Lung (tissue), 11 donors: ENCODE measurements at regions not wholly inside any gene's neighbourhood (a gene's known extent, or its start where the extent isn't known, plus 50 kb on each side); places are given as distances from the start of the nearest gene placed in this dataset.
A peak's percentile ranks its signal among the peaks of the same experiment; 100 is the strongest.

Experiments
- ATAC-seq: fragments of 200-7000 bp; cut with Tn5 transposase; one replicate; pipeline ENCODE4 v1.9.1; 2020; ENCODE audit warnings: moderate number of reproducible peaks; ENCODE audit not compliant: insufficient read depth, low FRiP score
- DNase-seq, 3 donors: peaks; one replicate each; pipeline ENCODE4 v3.0.0-alpha.2; 2013 to 2017
- H3K27ac ChIP-seq, 2 donors: one replicate each; pipeline ENCODE4 v1.5.1; 2013; ENCODE audit warnings: mild to moderate bottlenecking in 2 of 2, moderate library complexity in 2 of 2, control low read depth in 1 of 2, inconsistent platforms in 1 of 2, low read depth in 1 of 2, low read length in 1 of 2
- H3K27me3 ChIP-seq, 3 donors: one replicate each; pipeline ENCODE4 v1.5.1; 2013; ENCODE audit warnings: low read length in 2 of 3; ENCODE audit not compliant: control insufficient read depth in 3 of 3, insufficient read depth in 3 of 3
- H3K36me3 ChIP-seq, 4 donors: one replicate each; pipeline ENCODE4 v1.5.1; 2013; ENCODE audit warnings: low read length in 4 of 4, mild to moderate bottlenecking in 1 of 4, moderate library complexity in 1 of 4; ENCODE audit not compliant: control insufficient read depth in 4 of 4, insufficient read depth in 4 of 4
- H3K4me1 ChIP-seq, 5 donors: one replicate each; pipeline ENCODE4 v1.5.1; 2013; ENCODE audit warnings: low read length in 5 of 5, mild to moderate bottlenecking in 2 of 5, moderate library complexity in 1 of 5; ENCODE audit not compliant: control insufficient read depth in 5 of 5, insufficient read depth in 5 of 5
- H3K4me3 ChIP-seq: one replicate; pipeline ENCODE4 v1.5.1; 2013; ENCODE audit warnings: mild to moderate bottlenecking, control low read depth, moderate library complexity
- H3K9ac ChIP-seq, 2 donors: one replicate each; pipeline ENCODE4 v1.5.1; 2013; ENCODE audit warnings: low read length in 2 of 2, control low read depth in 1 of 2; ENCODE audit not compliant: insufficient read depth in 1 of 2
- H3K9me3 ChIP-seq, 4 donors: one replicate each; pipeline ENCODE4 v1.5.1; 2013; ENCODE audit warnings: low read length in 3 of 4, mild to moderate bottlenecking in 1 of 4, moderate library complexity in 1 of 4; ENCODE audit not compliant: control insufficient read depth in 4 of 4, insufficient read depth in 3 of 4
- CTCF ChIP-seq: IDR thresholded peaks from 2 replicates; pipeline ENCODE4 v1.5.1; 2012; ENCODE audit warnings: mild to moderate bottlenecking; ENCODE audit errors: control extremely low read depth, extremely low read depth
- WGBS, 2 donors: extraction: QIAGEN DNeasy Blood & Tissue Kit; methylation state at CpG; one replicate each; pipeline ENCODE4 v1.1.7; 2013; 5-methylcytosine and 5-hydroxymethylcytosine counted together
- donor health status: control.
- donor health status: control.
- donor health status: Bipolar disorder and iron deficiency.
- donor health status: healthy.
- donor health status: DM: yes; HTN: yes; CAD: no.

GRCh38 chr2:71906357-71906973 is 241.2 kb downstream of the CYP26B1 start:
- H3K9me3 ChIP-seq = peaks cover 0 to 11% (median 6%) of the 10 kb centered on the region in 4 donors
- no peak for TF ChIP-seq CTCF
- DNase-seq (no peak), ATAC-seq (no peak)
- no peaks in the 10 kb centered on the region for H3K36me3 ChIP-seq
- WGBS, 2 donors = 90 to 95% methylated on average over 2 of the region's 2 CpGs
- H3K27ac ChIP-seq = no peak overlapping the region
- H3K9ac ChIP-seq = no peak overlapping the region
- H3K4me1 ChIP-seq = peaks cover 0 to 4% (median 0%) of the 10 kb centered on the region in 5 donors
- H3K27me3 ChIP-seq = no peaks in the 10 kb centered on the region
- H3K4me3 ChIP-seq = no peak overlapping the region

- H3K4me1 ChIP-seq = peaks cover 0 to 4% (median 0%) of the 10 kb centered on the region in 5 donors
- H3K27me3 ChIP-seq = no peaks in the 10 kb centered on the region
- DNase-seq = no peak
- no peak for ATAC-seq
- no peak overlapping the region for H3K4me3 ChIP-seq
- H3K9ac ChIP-seq = no peak overlapping the region
- no peaks in the 10 kb centered on the region for H3K36me3 ChIP-seq
- H3K27ac ChIP-seq = no peak overlapping the region
- peaks cover 0 to 11% (median 5%) of the 10 kb centered on the region in 4 donors for H3K9me3 ChIP-seq
- TF ChIP-seq CTCF = no peak
- 88 to 89% methylated on average over 3 of the region's 3 CpGs for WGBS, 2 donors
Observed at GRCh38 chr2:71905205-71905604, 242.5 kb downstream of the CYP26B1 start.

- no peak for ATAC-seq
- DNase-seq = peak in 2 of 3 donors; percentile 61 to 66
- TF ChIP-seq CTCF = no peak
- Histone ChIP-seq H3K9ac (no peak overlapping the region), H3K4me1 (peaks cover 0 to 4% (median 0%) of the 10 kb centered on the region in 5 donors), H3K4me3 (no peak overlapping the region), H3K27ac (no peak overlapping the region), H3K9me3 (peaks cover 0 to 4% (median 1%) of the 10 kb centered on the region in 4 donors), H3K36me3 (no peaks in the 10 kb centered on the region), H3K27me3 (no peaks in the 10 kb centered on the region)
- WGBS, 2 donors = 80 to 82% methylated on average over 1 of the region's 1 CpG
Observed at GRCh38 chr2:71903841-71904240, 243.8 kb downstream of the CYP26B1 start.

GRCh38 chr2:71901466-71901865 is 246.2 kb downstream of the CYP26B1 start:
- no peaks in the 10 kb centered on the region for H3K27me3 ChIP-seq
- H3K9me3 ChIP-seq = peaks cover 0 to 3% (median 0%) of the 10 kb centered on the region in 4 donors
- DNase-seq (no peak), ATAC-seq (no peak)
- TF ChIP-seq CTCF = no peak
- WGBS, 2 donors = 74 to 91% methylated on average over 1 of the region's 1 CpG
- H3K27ac ChIP-seq = no peak overlapping the region
- H3K9ac ChIP-seq = no peak overlapping the region
- H3K4me3 ChIP-seq = no peak overlapping the region
- peaks cover 0 to 4% (median 0%) of the 10 kb centered on the region in 5 donors for H3K4me1 ChIP-seq
- no peaks in the 10 kb centered on the region for H3K36me3 ChIP-seq
